MG63 (cell line): ENCODE measurements at regions not wholly inside any gene's neighbourhood (a gene's known extent, or its start where the extent isn't known, plus 50 kb on each side); places are given as distances from the start of the nearest gene placed in this dataset.

ENCODE experiments used
- DNase-seq: peaks from one replicate; pipeline ENCODE4 v3.0.0-alpha.2; 2020
- H3K27me3 ChIP-seq: fragments of 250-450 bp; sonication (Bioruptor Pico); 2 replicates; pipeline ENCODE4 v1.5.1; 2020; ENCODE audit warnings: mild to moderate bottlenecking, moderate library complexity
- H3K36me3 ChIP-seq: fragments of 250-450 bp; sonication (Bioruptor Pico); 2 replicates; pipeline ENCODE4 v1.5.1; 2020; ENCODE audit warnings: mild to moderate bottlenecking, moderate library complexity
- H3K4me3 ChIP-seq: fragments of 250-450 bp; sonication (Bioruptor Pico); 2 replicates; pipeline ENCODE4 v1.5.1; 2020; ENCODE audit warnings: mild to moderate bottlenecking, moderate library complexity
- H3K9me3 ChIP-seq: fragments of 250-450 bp; sonication (Bioruptor Pico); 2 replicates; pipeline ENCODE4 v1.5.1; 2020; ENCODE audit warnings: mild to moderate bottlenecking, moderate library complexity

GRCh38 chr11:70582886-70583641, 184.7 kb downstream of the CTTN start:
- Histone ChIP-seq H3K9me3 (no peaks in the 10 kb centered on the region), H3K36me3 (no peaks in the 10 kb centered on the region), H3K27me3 (no peaks in the 10 kb centered on the region), H3K4me3 (no peak overlapping the region)
- no peak for DNase-seq

DNA sequence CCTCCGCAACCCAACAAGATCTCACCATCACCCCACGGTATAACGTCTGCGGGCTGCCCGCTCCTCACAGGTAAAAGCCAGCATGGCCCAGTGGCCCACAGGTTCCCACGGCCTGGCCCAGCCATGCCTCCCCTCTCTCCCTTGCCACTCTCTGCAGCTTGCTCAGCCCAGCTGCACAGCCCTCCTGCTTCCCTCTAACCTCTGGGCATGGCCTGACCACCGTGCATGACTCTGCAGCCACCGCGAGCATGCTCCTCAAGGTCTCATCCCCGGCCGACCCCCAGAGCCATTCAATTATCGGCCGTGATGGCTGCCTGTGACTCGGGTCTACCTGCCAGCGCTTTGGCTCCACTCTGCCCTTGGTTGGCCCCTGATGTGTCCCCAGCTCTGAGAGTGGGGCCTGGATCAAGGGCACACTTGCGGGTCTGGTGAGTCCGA, 185.5 kb downstream of the CTTN start:
- DNase-seq: no peak
- no peaks in the 10 kb centered on the region for H3K9me3 ChIP-seq
- H3K4me3 ChIP-seq: no peak overlapping the region
- H3K36me3 ChIP-seq: no peaks in the 10 kb centered on the region
- H3K27me3 ChIP-seq: no peaks in the 10 kb centered on the region

- no peak overlapping the region for H3K4me3 ChIP-seq
- H3K9me3 ChIP-seq: no peaks in the 10 kb centered on the region
- H3K36me3 ChIP-seq: no peaks in the 10 kb centered on the region
- DNase-seq: no peak
- H3K27me3 ChIP-seq: no peaks in the 10 kb centered on the region
These were observed 186.3 kb downstream of the CTTN start for GRCh38 chr11:70584498-70585235.

DNA sequence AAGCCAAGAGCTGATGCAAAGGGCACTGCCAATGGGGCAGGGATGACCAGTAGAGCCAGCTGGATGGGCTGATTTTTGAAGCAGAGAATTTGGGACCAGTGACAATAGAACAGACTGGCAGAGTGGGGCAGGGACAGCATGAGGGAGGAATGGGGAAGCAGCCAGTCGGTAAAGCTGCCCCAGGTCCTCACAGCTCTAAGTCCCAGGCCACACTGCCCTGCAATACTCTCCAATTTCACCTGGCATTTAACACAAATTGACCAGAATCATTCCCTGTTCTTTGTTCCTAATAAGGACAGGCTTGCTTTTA, 186.9 kb downstream of the CTTN start:
- Histone ChIP-seq H3K36me3 (no peaks in the 10 kb centered on the region), H3K9me3 (no peaks in the 10 kb centered on the region), H3K27me3 (no peaks in the 10 kb centered on the region), H3K4me3 (no peak overlapping the region)
- DNase-seq: no peak

GRCh38 chr11:70586261-70587074, 188.1 kb downstream of the CTTN start:
- no peaks in the 10 kb centered on the region for H3K36me3 ChIP-seq
- H3K4me3 ChIP-seq: no peak overlapping the region
- no peak for DNase-seq
- no peaks in the 10 kb centered on the region for H3K27me3 ChIP-seq
- no peaks in the 10 kb centered on the region for H3K9me3 ChIP-seq

- Histone ChIP-seq H3K27me3 (no peaks in the 10 kb centered on the region), H3K9me3 (no peaks in the 10 kb centered on the region), H3K4me3 (no peak overlapping the region), H3K36me3 (no peaks in the 10 kb centered on the region)
- DNase-seq: no peak
These were observed 188.7 kb downstream of the CTTN start for GRCh38 chr11:70587075-70587389.

GRCh38 chr11:70590356-70590991, 192.1 kb downstream of the CTTN start:
- no peak for DNase-seq
- Histone ChIP-seq H3K36me3 (no peaks in the 10 kb centered on the region), H3K9me3 (no peaks in the 10 kb centered on the region)

GRCh38 chr11:70592641-70593165, 194.4 kb downstream of the CTTN start:
- no peaks in the 10 kb centered on the region for H3K36me3 ChIP-seq
- no peaks in the 10 kb centered on the region for H3K27me3 ChIP-seq
- no peaks in the 10 kb centered on the region for H3K9me3 ChIP-seq
- H3K4me3 ChIP-seq: no peak overlapping the region
- DNase-seq: no peak

More at GRCh38 chr11:70590356-70590991, 192.1 kb downstream of the CTTN start:
- Histone ChIP-seq H3K27me3 (no peaks in the 10 kb centered on the region), H3K4me3 (no peak overlapping the region)

GRCh38 chr11:70593446-70593983, 195.2 kb downstream of the CTTN start:
- DNase-seq: no peak
- no peaks in the 10 kb centered on the region for H3K27me3 ChIP-seq
- no peak overlapping the region for H3K4me3 ChIP-seq
- H3K9me3 ChIP-seq: no peaks in the 10 kb centered on the region
- H3K36me3 ChIP-seq: no peaks in the 10 kb centered on the region

GRCh38 chr11:70594031-70594430, 195.7 kb downstream of the CTTN start:
- no peak overlapping the region for H3K4me3 ChIP-seq
- H3K9me3 ChIP-seq: no peaks in the 10 kb centered on the region
- DNase-seq: no peak
- H3K27me3 ChIP-seq: no peaks in the 10 kb centered on the region
- H3K36me3 ChIP-seq: no peaks in the 10 kb centered on the region

DNA sequence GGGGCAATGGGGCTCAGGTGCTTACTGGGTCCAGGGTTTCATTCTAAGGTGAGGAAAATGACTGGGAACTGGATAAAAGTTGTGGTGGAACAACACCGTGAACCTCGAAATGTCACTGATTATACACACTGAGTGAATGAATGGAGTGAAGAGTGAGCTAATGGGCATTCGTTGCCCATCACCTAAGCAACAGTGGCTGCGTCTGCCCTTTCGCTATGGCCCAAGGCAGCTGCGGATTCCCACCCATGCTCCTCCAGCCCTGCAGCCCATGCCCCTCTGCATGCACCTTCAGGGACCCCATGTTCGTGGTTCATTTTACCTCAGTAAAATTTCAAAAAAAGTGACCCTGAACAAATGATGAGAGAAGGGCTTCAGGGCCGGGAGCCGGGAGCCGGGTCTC, 196.3 kb downstream of the CTTN start:
- no peak overlapping the region for H3K4me3 ChIP-seq
- H3K36me3 ChIP-seq: no peaks in the 10 kb centered on the region
- no peak for DNase-seq
- no peaks in the 10 kb centered on the region for H3K9me3 ChIP-seq
- no peaks in the 10 kb centered on the region for H3K27me3 ChIP-seq

GRCh38 chr11:70595016-70595415, 196.7 kb downstream of the CTTN start:
- Histone ChIP-seq H3K27me3 (no peaks in the 10 kb centered on the region), H3K4me3 (no peak overlapping the region), H3K36me3 (no peaks in the 10 kb centered on the region), H3K9me3 (no peaks in the 10 kb centered on the region)
- no peak for DNase-seq

DNA sequence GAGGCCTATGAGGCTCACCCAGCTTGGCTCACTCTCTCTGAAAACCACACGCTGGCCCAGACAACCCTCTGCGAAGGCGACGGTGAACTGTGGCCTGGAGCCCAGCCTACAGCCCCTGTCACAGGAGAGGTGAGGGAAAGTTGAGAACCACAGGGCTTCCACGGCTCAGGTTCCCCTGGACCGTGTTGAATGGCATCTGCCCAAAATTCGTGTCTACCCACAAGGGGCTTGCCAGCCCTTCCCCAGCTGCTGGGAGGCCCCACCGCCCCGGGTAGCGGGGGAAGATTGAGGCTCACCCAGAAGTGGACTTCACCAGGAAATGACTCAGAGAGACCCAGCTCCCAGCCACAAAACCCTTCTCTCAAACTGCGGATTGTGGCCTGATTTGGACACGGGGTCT, 197.1 kb downstream of the CTTN start:
- Histone ChIP-seq H3K36me3 (no peaks in the 10 kb centered on the region), H3K27me3 (no peaks in the 10 kb centered on the region), H3K4me3 (no peak overlapping the region), H3K9me3 (no peaks in the 10 kb centered on the region)
- peak; percentile 23 for DNase-seq

DNA sequence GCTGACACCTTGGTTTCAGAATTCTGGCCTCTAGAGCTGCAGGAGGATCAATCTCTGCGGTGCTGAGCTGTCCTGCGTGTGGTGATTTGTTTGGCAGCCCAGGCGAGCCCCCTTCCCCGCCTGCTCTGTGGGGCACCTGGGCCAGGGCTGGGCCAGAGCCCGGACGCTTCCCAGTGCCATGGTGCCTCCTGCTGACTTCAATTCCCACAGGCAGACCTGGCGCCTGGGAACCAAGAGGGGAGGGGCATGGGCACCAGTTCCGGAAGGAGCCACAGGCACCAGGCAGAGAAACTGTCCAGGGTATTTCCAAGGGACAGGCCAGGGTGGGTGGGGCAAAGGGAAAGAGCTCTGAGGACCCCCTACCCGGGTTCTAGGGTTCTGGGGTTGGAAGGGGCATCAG, 197.8 kb downstream of the CTTN start:
- H3K9me3 ChIP-seq: no peaks in the 10 kb centered on the region
- H3K36me3 ChIP-seq: no peaks in the 10 kb centered on the region
- no peaks in the 10 kb centered on the region for H3K27me3 ChIP-seq
- H3K4me3 ChIP-seq: no peak overlapping the region
- DNase-seq: no peak

GRCh38 chr11:70597006-70597555, 198.8 kb downstream of the CTTN start:
- no peaks in the 10 kb centered on the region for H3K9me3 ChIP-seq
- DNase-seq: no peak
- H3K36me3 ChIP-seq: no peaks in the 10 kb centered on the region

More at GRCh38 chr11:70597006-70597555, 198.8 kb downstream of the CTTN start:
- Histone ChIP-seq H3K4me3 (no peak overlapping the region), H3K27me3 (no peaks in the 10 kb centered on the region)
